Spleen (tissue), 7 donors: ENCODE measurements at regions not wholly inside any gene's neighbourhood (a gene's known extent, or its start where the extent isn't known, plus 50 kb on each side); places are given as distances from the start of the nearest gene placed in this dataset.

ENCODE experiments used
- POLR2A ChIP-seq, 3 donors: fragments of 450-650 bp; IDR thresholded peaks; one replicate each; pipeline ENCODE4 v1.5.1; 2017; ENCODE audit warnings: antibody characterized with exemption in 3 of 3, mild to moderate bottlenecking in 1 of 3
- POLR2AphosphoS5 ChIP-seq, 3 donors: sonication (generic); formaldehyde crosslinking; IDR thresholded peaks; one replicate each; pipeline ENCODE4 v1.5.1; 2017; ENCODE audit warnings: antibody characterized with exemption in 3 of 3
- TF ChIP-seq, protein P1 (sequence below), 11 experiments: fragments of 200-600 bp in 7 of 11; fragments of 450-650 bp in 4 of 11; sonication (generic) in 4 of 11; IDR thresholded peaks in 8 of 11; conservative IDR thresholded peaks in 3 of 11; 1 replicate in 7 of 11; 2 replicates in 4 of 11; pipeline versions ENCODE4 v1.4.0 to v1.8.0; 2016 to 2021; ENCODE audit warnings: antibody characterized with exemption in 11 of 11, inconsistent platforms in 4 of 11, mild to moderate bottlenecking in 1 of 11
- donor health status: DM: no; HTN: no; CAD: no; lungs with moderate emphysema.
- donor health status: DM: no; HTN: no; CAD: no.
- donor health status: DM: no; HTN: no; CAD: no.

DNA sequence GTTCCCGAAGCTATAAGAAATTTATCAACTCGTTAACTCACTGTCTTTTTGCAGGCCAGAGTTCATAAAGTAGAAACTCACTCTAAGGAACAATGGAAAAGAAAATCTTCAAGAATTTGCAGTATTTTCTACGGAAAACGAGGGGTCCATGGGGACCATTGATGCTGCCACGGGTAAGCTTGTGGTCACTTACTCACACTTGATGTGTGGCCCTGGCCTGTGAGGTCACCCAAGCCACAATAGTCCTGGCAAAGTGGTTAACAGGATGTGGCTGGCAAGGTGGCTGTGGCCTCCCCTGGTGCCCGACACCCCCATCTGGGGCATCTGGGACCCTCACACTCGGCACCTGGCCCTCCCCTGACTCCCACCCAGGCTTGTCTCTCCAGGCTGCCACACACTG is 123.4 kb downstream of the C6orf118 start:
- TF ChIP-seq, protein P1, sequence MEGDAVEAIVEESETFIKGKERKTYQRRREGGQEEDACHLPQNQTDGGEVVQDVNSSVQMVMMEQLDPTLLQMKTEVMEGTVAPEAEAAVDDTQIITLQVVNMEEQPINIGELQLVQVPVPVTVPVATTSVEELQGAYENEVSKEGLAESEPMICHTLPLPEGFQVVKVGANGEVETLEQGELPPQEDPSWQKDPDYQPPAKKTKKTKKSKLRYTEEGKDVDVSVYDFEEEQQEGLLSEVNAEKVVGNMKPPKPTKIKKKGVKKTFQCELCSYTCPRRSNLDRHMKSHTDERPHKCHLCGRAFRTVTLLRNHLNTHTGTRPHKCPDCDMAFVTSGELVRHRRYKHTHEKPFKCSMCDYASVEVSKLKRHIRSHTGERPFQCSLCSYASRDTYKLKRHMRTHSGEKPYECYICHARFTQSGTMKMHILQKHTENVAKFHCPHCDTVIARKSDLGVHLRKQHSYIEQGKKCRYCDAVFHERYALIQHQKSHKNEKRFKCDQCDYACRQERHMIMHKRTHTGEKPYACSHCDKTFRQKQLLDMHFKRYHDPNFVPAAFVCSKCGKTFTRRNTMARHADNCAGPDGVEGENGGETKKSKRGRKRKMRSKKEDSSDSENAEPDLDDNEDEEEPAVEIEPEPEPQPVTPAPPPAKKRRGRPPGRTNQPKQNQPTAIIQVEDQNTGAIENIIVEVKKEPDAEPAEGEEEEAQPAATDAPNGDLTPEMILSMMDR (IDR thresholded peaks at IDR 0.05 in 8 of 11, conservative IDR thresholded peaks at IDR 0.05 in 3 of 11): no peak
- no peak for TF ChIP-seq POLR2AphosphoS5 (IDR thresholded peaks at IDR 0.05)
- no peak for TF ChIP-seq POLR2A (IDR thresholded peaks at IDR 0.05)
